ENCODE measurements at regions not wholly inside any gene's neighbourhood (a gene's known extent, or its start where the extent isn't known, plus 50 kb on each side); places are given as distances from the start of the nearest gene placed in this dataset.
A peak's percentile ranks its signal among the peaks of the same experiment; 100 is the strongest.

DNA sequence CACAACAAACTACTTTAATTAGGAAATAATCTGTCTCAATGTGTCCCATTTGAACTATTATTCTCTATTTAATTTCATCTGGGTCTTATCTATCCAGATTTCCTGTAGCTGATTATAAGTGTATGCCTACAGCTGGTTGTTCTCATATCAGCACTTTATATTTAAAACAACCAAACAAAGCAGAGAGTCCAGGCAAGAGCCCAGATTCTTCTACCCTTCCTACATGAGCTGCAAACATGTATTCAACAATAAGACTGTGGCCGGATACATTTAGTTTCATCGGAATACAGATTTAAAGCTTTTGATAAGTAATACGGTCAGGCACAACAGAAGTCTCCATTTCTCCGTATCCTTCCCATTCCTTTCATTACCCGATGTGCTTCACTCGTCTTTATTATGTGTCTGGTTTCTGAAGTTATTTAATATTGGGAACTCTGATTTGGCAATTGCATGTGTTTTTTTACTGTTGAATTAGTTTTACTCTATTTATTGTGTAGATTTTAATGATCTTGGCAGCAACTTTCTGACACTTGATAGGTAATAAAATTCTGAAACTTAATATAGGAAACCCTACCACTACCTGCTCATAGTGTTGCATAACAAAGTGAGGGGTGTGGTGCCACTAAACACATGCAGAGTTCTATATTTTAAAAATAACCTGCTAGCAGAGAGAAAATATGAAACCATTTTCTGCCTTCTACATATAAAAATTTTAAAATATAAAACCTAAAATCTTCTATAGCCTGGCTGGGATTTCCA, 653.5 kb upstream of the PTCHD4 start:
- H3K4me2 ChIP-seq (ENCODE audit: control insufficient read depth, extremely low read depth, insufficient read depth, low read depth, low read length) = peak overlapping the region; percentile 29
- peak; percentile 68 for FAIRE-seq
- TF ChIP-seq, protein P1, sequence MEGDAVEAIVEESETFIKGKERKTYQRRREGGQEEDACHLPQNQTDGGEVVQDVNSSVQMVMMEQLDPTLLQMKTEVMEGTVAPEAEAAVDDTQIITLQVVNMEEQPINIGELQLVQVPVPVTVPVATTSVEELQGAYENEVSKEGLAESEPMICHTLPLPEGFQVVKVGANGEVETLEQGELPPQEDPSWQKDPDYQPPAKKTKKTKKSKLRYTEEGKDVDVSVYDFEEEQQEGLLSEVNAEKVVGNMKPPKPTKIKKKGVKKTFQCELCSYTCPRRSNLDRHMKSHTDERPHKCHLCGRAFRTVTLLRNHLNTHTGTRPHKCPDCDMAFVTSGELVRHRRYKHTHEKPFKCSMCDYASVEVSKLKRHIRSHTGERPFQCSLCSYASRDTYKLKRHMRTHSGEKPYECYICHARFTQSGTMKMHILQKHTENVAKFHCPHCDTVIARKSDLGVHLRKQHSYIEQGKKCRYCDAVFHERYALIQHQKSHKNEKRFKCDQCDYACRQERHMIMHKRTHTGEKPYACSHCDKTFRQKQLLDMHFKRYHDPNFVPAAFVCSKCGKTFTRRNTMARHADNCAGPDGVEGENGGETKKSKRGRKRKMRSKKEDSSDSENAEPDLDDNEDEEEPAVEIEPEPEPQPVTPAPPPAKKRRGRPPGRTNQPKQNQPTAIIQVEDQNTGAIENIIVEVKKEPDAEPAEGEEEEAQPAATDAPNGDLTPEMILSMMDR (optimal IDR thresholded peaks at IDR 0.05 in 1 of 3, IDR thresholded peaks at IDR 0.05 in 1 of 3, conservative IDR thresholded peaks at IDR 0.05 in 1 of 3; ENCODE audit: extremely low read depth in 1 of 3, insufficient read depth in 2 of 3, low read length in 3 of 3) = no peak
- no peak for TF ChIP-seq EZH2 (IDR thresholded peaks at IDR 0.05; ENCODE audit: low read length)

DNA sequence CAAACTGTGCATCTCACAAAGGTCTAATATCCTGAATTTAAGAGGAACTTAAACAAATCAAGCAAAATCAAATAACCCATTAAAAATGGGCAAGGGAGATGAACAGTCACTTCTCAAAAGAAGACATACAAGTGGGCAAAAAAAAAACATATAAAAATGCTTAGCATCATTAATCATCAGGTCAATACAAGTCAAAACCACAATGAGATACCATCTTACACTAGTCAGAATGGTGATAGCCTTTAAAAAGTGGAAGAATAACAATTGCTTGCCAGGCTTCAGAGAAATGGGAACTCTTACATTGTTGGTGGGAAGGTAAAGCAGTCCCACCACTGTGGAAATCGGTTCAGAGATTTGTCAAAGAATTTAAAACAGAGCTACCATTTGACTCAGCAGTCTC, 646.7 kb upstream of the PTCHD4 start:
- H3K79me2 ChIP-seq (ENCODE audit: control insufficient read depth, insufficient read depth, low read length) = no peaks in the 10 kb centered on the region
- no peaks in the 10 kb centered on the region for H3K4me1 ChIP-seq (ENCODE audit: control insufficient read depth, extremely low read depth, insufficient read depth, low read length)
- dilution Hi-C loops (cut with MboI; ENCODE audit: extremely low pct_ligation_motif_present, low sequenced_read_pairs) = no loop called here
- H3K9me3 ChIP-seq (ENCODE audit: control insufficient read depth, low read depth, low read length) = peaks cover 2% of the 10 kb centered on the region
- TF ChIP-seq, protein P1 (optimal IDR thresholded peaks at IDR 0.05 in 1 of 3, IDR thresholded peaks at IDR 0.05 in 1 of 3, conservative IDR thresholded peaks at IDR 0.05 in 1 of 3; ENCODE audit: extremely low read depth in 1 of 3, insufficient read depth in 2 of 3, low read length in 3 of 3) = no peak
- no peak for TF ChIP-seq EZH2 (IDR thresholded peaks at IDR 0.05; ENCODE audit: low read length)
- H3K4me3 ChIP-seq (ENCODE audit: control insufficient read depth in 2 of 3, extremely low read depth in 1 of 3, insufficient read depth in 2 of 3, low read depth in 1 of 3, low read length in 3 of 3) = no peak overlapping the region
- H3K27me3 ChIP-seq (ENCODE audit: control insufficient read depth, extremely low read depth, insufficient read depth, low read length) = no peaks in the 10 kb centered on the region
- no peaks in the 10 kb centered on the region for H4K20me1 ChIP-seq (ENCODE audit: control insufficient read depth, extremely low read depth, insufficient read depth, low read length)
- no peaks in the 10 kb centered on the region for H3K9me1 ChIP-seq (ENCODE audit: control insufficient read depth, extremely low read depth, insufficient read depth, low read length)
- H3K27ac ChIP-seq (ENCODE audit: control insufficient read depth, insufficient read depth, low read length) = no peak overlapping the region
- DNase-seq (ENCODE audit: low read depth, low spot score) = peak; percentile 26
- H3K9ac ChIP-seq (ENCODE audit: control insufficient read depth, extremely low read depth, insufficient read depth, low read length) = no peak overlapping the region
- H2AFZ ChIP-seq (ENCODE audit: control insufficient read depth, low read length) = no peak overlapping the region
- no peak overlapping the region for H3K4me2 ChIP-seq (ENCODE audit: control insufficient read depth, extremely low read depth, insufficient read depth, low read depth, low read length)
- H3K36me3 ChIP-seq (ENCODE audit: control insufficient read depth in 2 of 2, extremely low read depth in 1 of 2, insufficient read depth in 2 of 2, low read length in 2 of 2) = no peaks in the 10 kb centered on the region
- peak; percentile 72 for FAIRE-seq

More for the DNA sequence above, 653.5 kb upstream of the PTCHD4 start:
- Histone ChIP-seq H3K4me3 (ENCODE audit: control insufficient read depth in 2 of 3, extremely low read depth in 1 of 3, insufficient read depth in 2 of 3, low read depth in 1 of 3, low read length in 3 of 3) (no peak overlapping the region), H3K27me3 (ENCODE audit: control insufficient read depth, extremely low read depth, insufficient read depth, low read length) (no peaks in the 10 kb centered on the region), H3K79me2 (ENCODE audit: control insufficient read depth, insufficient read depth, low read length) (no peaks in the 10 kb centered on the region), H3K27ac (ENCODE audit: control insufficient read depth, insufficient read depth, low read length) (no peak overlapping the region), H3K9me1 (ENCODE audit: control insufficient read depth, extremely low read depth, insufficient read depth, low read length) (no peaks in the 10 kb centered on the region), H3K36me3 (ENCODE audit: control insufficient read depth in 2 of 2, extremely low read depth in 1 of 2, insufficient read depth in 2 of 2, low read length in 2 of 2) (no peaks in the 10 kb centered on the region), H2AFZ (ENCODE audit: control insufficient read depth, low read length) (peak overlapping the region; percentile 57), H3K4me1 (ENCODE audit: control insufficient read depth, extremely low read depth, insufficient read depth, low read length) (peaks cover 21% of the 10 kb centered on the region), H4K20me1 (ENCODE audit: control insufficient read depth, extremely low read depth, insufficient read depth, low read length) (no peaks in the 10 kb centered on the region), H3K9me3 (ENCODE audit: control insufficient read depth, low read depth, low read length) (no peaks in the 10 kb centered on the region), H3K9ac (ENCODE audit: control insufficient read depth, extremely low read depth, insufficient read depth, low read length) (no peak overlapping the region)
- no peak for DNase-seq (ENCODE audit: low read depth, low spot score)
- dilution Hi-C loops (cut with MboI; ENCODE audit: extremely low pct_ligation_motif_present, low sequenced_read_pairs) = no loop called here

Data from keratinocyte (primary cell).